WERI-Rb-1 (cell line): ENCODE measurements at regions not wholly inside any gene's neighbourhood (a gene's known extent, or its start where the extent isn't known, plus 50 kb on each side); places are given as distances from the start of the nearest gene placed in this dataset.

Experiments used
- DNase-seq: peaks from one replicate; pipeline ENCODE4 v3.0.0-alpha.2; 2020
- H3K27ac ChIP-seq: fragments of 250-450 bp; sonication (Bioruptor Pico); 2 replicates; pipeline ENCODE4 v1.5.1; 2020; ENCODE audit warnings: mild to moderate bottlenecking, moderate library complexity
- H3K27me3 ChIP-seq: fragments of 250-450 bp; sonication (Bioruptor Pico); 2 replicates; pipeline ENCODE4 v1.5.1; 2021; ENCODE audit warnings: mild to moderate bottlenecking, low read depth, moderate library complexity; ENCODE audit not compliant: insufficient read depth, severe bottlenecking
- H3K36me3 ChIP-seq: fragments of 250-450 bp; sonication (Bioruptor Pico); 2 replicates; pipeline ENCODE4 v1.5.1; 2020; ENCODE audit warnings: mild to moderate bottlenecking, moderate library complexity
- H3K4me3 ChIP-seq: 2 replicates; pipeline ENCODE4 v1.5.1; 2011; ENCODE audit warnings: low read depth, mild to moderate bottlenecking, control low read depth, low read length
- H3K9me3 ChIP-seq: fragments of 250-450 bp; sonication (Bioruptor Pico); 2 replicates; pipeline ENCODE4 v1.5.1; 2021; ENCODE audit warnings: mild to moderate bottlenecking, moderate library complexity; ENCODE audit not compliant: severe bottlenecking
- TF ChIP-seq, protein P1 (sequence below): IDR thresholded peaks from 2 replicates; pipeline ENCODE4 v1.5.1; 2011; ENCODE audit warnings: low read depth, mild to moderate bottlenecking, control low read depth, inconsistent platforms, low read length

- DNase-seq: no peak
- TF ChIP-seq, protein P1, sequence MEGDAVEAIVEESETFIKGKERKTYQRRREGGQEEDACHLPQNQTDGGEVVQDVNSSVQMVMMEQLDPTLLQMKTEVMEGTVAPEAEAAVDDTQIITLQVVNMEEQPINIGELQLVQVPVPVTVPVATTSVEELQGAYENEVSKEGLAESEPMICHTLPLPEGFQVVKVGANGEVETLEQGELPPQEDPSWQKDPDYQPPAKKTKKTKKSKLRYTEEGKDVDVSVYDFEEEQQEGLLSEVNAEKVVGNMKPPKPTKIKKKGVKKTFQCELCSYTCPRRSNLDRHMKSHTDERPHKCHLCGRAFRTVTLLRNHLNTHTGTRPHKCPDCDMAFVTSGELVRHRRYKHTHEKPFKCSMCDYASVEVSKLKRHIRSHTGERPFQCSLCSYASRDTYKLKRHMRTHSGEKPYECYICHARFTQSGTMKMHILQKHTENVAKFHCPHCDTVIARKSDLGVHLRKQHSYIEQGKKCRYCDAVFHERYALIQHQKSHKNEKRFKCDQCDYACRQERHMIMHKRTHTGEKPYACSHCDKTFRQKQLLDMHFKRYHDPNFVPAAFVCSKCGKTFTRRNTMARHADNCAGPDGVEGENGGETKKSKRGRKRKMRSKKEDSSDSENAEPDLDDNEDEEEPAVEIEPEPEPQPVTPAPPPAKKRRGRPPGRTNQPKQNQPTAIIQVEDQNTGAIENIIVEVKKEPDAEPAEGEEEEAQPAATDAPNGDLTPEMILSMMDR: no peak
- no peaks in the 10 kb centered on the region for H3K27me3 ChIP-seq
- no peaks in the 10 kb centered on the region for H3K36me3 ChIP-seq
- H3K4me3 ChIP-seq: no peak overlapping the region
- no peak overlapping the region for H3K27ac ChIP-seq
- H3K9me3 ChIP-seq: no peaks in the 10 kb centered on the region
Observed at GRCh38 chr5:130678637-130679036, 486.4 kb downstream of the HINT1 start.

DNA sequence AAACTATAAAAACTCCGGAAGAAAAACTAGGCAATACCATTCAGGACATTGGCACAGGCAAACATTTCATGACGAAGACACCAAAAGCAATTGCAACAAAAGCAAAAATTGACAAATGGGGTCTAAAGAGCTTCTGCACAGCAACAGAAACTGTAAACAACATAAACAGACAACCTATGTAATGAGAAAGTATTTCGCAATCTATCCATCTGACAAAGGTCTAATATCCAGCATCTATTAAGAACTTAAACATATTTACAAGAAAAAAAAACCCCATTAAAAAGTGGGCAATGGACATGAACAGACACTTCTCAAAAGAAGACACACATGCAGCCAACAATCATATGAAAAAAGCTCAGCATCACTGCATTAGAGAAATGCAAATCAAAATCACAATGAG, 498.6 kb downstream of the HINT1 start:
- Histone ChIP-seq H3K27me3 (no peaks in the 10 kb centered on the region), H3K36me3 (no peaks in the 10 kb centered on the region), H3K9me3 (no peaks in the 10 kb centered on the region), H3K4me3 (no peak overlapping the region), H3K27ac (no peak overlapping the region)
- TF ChIP-seq, protein P1: no peak
- DNase-seq: no peak

GRCh38 chr5:130652176-130652575, 512.9 kb downstream of the HINT1 start:
- H3K4me3 ChIP-seq: no peak overlapping the region
- DNase-seq: no peak
- TF ChIP-seq, protein P1: no peak

GRCh38 chr5:130651440-130651839, 513.6 kb downstream of the HINT1 start:
- DNase-seq: no peak
- Histone ChIP-seq H3K9me3 (no peaks in the 10 kb centered on the region), H3K27ac (no peak overlapping the region), H3K27me3 (no peaks in the 10 kb centered on the region), H3K4me3 (no peak overlapping the region), H3K36me3 (no peaks in the 10 kb centered on the region)
- TF ChIP-seq, protein P1: no peak

More at GRCh38 chr5:130652176-130652575, 512.9 kb downstream of the HINT1 start:
- Histone ChIP-seq H3K27ac (no peak overlapping the region), H3K36me3 (no peaks in the 10 kb centered on the region), H3K27me3 (no peaks in the 10 kb centered on the region), H3K9me3 (no peaks in the 10 kb centered on the region)

GRCh38 chr5:130643321-130643720, 521.7 kb downstream of the HINT1 start:
- no peak overlapping the region for H3K4me3 ChIP-seq

DNA sequence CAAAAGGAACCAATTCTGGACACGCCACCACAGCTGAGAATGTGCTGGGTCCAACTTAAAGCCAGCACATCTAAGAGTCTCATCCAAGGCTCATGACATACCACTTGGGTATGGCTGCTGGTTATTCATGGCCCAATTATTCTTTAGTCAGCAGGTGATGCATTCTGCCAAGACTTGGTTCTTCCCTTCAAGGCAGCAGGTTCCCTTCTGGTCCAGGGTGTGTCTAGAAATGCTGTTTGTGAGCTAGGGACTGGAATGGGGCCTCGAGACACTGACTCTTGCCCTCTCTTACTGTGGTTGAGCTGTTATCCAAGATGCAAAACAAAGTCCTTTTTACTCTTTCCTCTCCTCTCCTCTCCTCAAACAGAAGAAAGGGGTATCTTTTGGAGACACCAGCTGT, 522.6 kb downstream of the HINT1 start:
- Histone ChIP-seq H3K9me3 (peaks cover 8% of the 10 kb centered on the region), H3K27ac (no peak overlapping the region), H3K4me3 (no peak overlapping the region), H3K27me3 (no peaks in the 10 kb centered on the region), H3K36me3 (no peaks in the 10 kb centered on the region)
- DNase-seq: no peak
- TF ChIP-seq, protein P1: no peak

More at GRCh38 chr5:130643321-130643720, 521.7 kb downstream of the HINT1 start:
- no peaks in the 10 kb centered on the region for H3K27me3 ChIP-seq
- no peaks in the 10 kb centered on the region for H3K36me3 ChIP-seq
- H3K9me3 ChIP-seq: peaks cover 8% of the 10 kb centered on the region
- DNase-seq: no peak
- TF ChIP-seq, protein P1: no peak
- H3K27ac ChIP-seq: no peak overlapping the region
